C4-2B (cell line): ENCODE measurements at regions not wholly inside any gene's neighbourhood (a gene's known extent, or its start where the extent isn't known, plus 50 kb on each side); places are given as distances from the start of the nearest gene placed in this dataset.

Source experiments
- ZFX ChIP-seq: fragments of 450-650 bp; IDR thresholded peaks from 2 replicates; pipeline ENCODE4 v1.6.1; 2017
- TF ChIP-seq, protein P1 (sequence below): fragments of 450-650 bp; conservative IDR thresholded peaks from 2 replicates; pipeline ENCODE4 v1.5.1; 2017; ENCODE audit warnings: mild to moderate bottlenecking

DNA sequence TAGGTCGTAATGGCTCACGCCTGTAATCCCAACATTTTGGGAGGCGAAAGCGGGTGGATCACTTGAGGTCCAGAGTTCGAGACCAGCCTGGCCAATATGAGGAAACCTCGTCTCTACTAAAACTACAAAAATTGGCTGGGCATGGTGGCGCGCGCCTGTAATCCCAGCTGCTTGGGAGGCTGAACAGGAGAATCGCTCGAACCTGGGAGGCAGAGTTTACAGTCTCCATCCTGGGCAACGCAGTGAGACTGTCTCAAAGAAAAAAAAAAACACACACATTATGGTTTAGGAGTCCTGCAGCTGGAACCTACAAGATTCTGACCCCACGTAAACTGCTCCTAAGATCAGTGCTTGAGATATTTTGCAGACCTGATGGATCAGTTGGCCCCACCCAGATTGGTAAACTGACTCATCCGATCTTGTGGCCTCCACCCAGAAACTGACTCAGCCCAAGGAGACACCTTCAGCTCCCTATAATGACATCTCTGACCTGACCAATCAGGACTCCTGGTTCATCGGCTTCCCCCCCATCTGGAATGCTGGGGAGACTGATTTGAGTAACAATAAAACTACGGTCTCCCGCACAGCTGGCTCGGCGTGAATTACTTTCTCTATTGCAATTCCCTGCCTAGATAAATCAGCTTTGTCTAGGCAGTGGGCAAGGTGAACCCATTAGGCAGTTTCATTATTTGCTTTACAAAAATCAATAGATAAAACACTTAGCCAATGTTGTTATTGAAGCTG lies 96.2 kb upstream of the BTN3A2 start:
- TF ChIP-seq, protein P1, sequence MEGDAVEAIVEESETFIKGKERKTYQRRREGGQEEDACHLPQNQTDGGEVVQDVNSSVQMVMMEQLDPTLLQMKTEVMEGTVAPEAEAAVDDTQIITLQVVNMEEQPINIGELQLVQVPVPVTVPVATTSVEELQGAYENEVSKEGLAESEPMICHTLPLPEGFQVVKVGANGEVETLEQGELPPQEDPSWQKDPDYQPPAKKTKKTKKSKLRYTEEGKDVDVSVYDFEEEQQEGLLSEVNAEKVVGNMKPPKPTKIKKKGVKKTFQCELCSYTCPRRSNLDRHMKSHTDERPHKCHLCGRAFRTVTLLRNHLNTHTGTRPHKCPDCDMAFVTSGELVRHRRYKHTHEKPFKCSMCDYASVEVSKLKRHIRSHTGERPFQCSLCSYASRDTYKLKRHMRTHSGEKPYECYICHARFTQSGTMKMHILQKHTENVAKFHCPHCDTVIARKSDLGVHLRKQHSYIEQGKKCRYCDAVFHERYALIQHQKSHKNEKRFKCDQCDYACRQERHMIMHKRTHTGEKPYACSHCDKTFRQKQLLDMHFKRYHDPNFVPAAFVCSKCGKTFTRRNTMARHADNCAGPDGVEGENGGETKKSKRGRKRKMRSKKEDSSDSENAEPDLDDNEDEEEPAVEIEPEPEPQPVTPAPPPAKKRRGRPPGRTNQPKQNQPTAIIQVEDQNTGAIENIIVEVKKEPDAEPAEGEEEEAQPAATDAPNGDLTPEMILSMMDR: no peak
- TF ChIP-seq ZFX: no peak
